ENCODE measurements at regions not wholly inside any gene's neighbourhood (a gene's known extent, or its start where the extent isn't known, plus 50 kb on each side); places are given as distances from the start of the nearest gene placed in this dataset.

- TF ChIP-seq CTCF (conservative IDR thresholded peaks at IDR 0.05; ENCODE audit: low read depth in 2 of 2) (no peak), REST (IDR thresholded peaks at IDR 0.05; ENCODE audit: unreplicated experiment) (no peak), EZH2 (IDR thresholded peaks at IDR 0.05; ENCODE audit: low read depth, unreplicated experiment) (no peak), POLR2AphosphoS5 (IDR thresholded peaks at IDR 0.05; ENCODE audit: low read depth) (no peak), STAT1 (IDR thresholded peaks at IDR 0.05; ENCODE audit: unreplicated experiment) (no peak), EZH2phosphoT487 (IDR thresholded peaks at IDR 0.05; ENCODE audit: unreplicated experiment) (no peak), ZNF331 (CRISPR knock-in tag; IDR thresholded peaks at IDR 0.05; ENCODE audit: low read depth) (no peak), CREB1 (CRISPR knock-in tag; IDR thresholded peaks at IDR 0.05; ENCODE audit: low read depth) (no peak)
Observed at GRCh38 chrX:23066588-23067281, 67.0 kb downstream of the DDX53 start.

All from GM23338 (cell line).